Nephron progenitor cell (in vitro differentiated cells): ENCODE measurements at regions not wholly inside any gene's neighbourhood (a gene's known extent, or its start where the extent isn't known, plus 50 kb on each side); places are given as distances from the start of the nearest gene placed in this dataset.
A peak's percentile ranks its signal among the peaks of the same experiment; 100 is the strongest.

Experiments used
- DNase-seq: peaks from one replicate; pipeline ENCODE4 v3.0.0; 2021
- H3K27ac Mint-ChIP-seq: 2 replicates; pipeline ENCODE4 v1.8.0; 2021; ENCODE audit warnings: mild to moderate bottlenecking, moderate library complexity, mixed read lengths
- H3K27me3 Mint-ChIP-seq: 2 replicates; pipeline ENCODE4 v1.8.0; 2021; ENCODE audit warnings: mild to moderate bottlenecking, low read depth, mixed read lengths; ENCODE audit not compliant: poor library complexity
- H3K36me3 Mint-ChIP-seq: 2 replicates; pipeline ENCODE4 v1.8.0; 2021; ENCODE audit warnings: low read depth, mixed read lengths
- H3K4me1 Mint-ChIP-seq: 2 replicates; pipeline ENCODE4 v1.8.0; 2021; ENCODE audit warnings: mixed read lengths
- H3K4me3 Mint-ChIP-seq: 2 replicates; pipeline ENCODE4 v1.8.0; 2021; ENCODE audit warnings: mild to moderate bottlenecking, moderate library complexity, mixed read lengths
- H3K9me3 Mint-ChIP-seq: 2 replicates; pipeline ENCODE4 v1.8.0; 2021; ENCODE audit warnings: mild to moderate bottlenecking, moderate library complexity, mixed read lengths
- TF ChIP-seq, protein P1 (sequence below): fragments of 200-600 bp; sonication (generic); IDR thresholded peaks from 2 replicates; pipeline ENCODE4 v1.5.0; 2021; ENCODE audit warnings: antibody characterized with exemption

DNA sequence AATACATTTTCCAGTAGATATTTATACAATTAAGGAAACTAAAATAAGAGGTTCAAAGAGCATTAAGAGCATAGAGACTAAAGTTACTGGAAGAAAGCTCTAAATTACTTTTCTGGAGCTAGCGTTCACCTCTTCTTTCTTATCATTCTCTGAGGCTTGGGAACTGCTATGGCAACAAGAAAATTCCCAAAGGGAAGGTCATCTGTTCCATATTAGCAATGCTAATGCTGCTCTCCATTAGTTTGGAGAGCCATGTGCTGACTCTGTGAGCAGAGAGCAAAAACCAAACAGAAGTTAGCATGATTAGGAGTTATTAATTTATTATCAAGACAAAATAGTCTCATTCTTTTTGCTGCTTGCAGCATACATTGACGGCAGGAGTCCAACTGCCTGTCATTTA is 143.1 kb upstream of the SLC16A7 start:
- no peak for DNase-seq
- H3K4me3 Mint-ChIP-seq, result no peak overlapping the region
- H3K9me3 Mint-ChIP-seq, result no peaks in the 10 kb centered on the region
- H3K27ac Mint-ChIP-seq, result peak overlapping the region; percentile 80
- TF ChIP-seq, protein P1, sequence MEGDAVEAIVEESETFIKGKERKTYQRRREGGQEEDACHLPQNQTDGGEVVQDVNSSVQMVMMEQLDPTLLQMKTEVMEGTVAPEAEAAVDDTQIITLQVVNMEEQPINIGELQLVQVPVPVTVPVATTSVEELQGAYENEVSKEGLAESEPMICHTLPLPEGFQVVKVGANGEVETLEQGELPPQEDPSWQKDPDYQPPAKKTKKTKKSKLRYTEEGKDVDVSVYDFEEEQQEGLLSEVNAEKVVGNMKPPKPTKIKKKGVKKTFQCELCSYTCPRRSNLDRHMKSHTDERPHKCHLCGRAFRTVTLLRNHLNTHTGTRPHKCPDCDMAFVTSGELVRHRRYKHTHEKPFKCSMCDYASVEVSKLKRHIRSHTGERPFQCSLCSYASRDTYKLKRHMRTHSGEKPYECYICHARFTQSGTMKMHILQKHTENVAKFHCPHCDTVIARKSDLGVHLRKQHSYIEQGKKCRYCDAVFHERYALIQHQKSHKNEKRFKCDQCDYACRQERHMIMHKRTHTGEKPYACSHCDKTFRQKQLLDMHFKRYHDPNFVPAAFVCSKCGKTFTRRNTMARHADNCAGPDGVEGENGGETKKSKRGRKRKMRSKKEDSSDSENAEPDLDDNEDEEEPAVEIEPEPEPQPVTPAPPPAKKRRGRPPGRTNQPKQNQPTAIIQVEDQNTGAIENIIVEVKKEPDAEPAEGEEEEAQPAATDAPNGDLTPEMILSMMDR, result no peak
- H3K27me3 Mint-ChIP-seq, result no peaks in the 10 kb centered on the region
- peaks cover 16% of the 10 kb centered on the region for H3K4me1 Mint-ChIP-seq
- no peaks in the 10 kb centered on the region for H3K36me3 Mint-ChIP-seq

DNA sequence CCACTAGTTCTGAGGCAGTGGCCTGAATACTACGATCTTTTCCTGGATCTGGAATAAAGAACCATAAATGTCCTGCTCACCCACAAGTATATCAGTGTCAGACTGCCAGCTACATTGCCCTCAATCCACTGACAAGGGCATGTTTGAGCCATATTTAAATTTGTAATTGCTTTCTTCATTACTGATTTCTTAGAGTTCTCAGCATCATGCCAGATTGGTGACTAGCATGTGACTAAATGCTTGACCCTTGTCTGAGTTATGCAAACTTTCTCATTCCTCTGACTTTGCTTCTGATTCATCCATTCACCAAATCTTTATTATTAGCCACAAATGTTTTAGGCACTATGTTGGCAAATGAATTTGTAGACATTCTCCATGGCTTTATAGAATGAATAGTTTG is 143.6 kb upstream of the SLC16A7 start:
- H3K36me3 Mint-ChIP-seq, result no peaks in the 10 kb centered on the region
- no peaks in the 10 kb centered on the region for H3K9me3 Mint-ChIP-seq
- H3K27me3 Mint-ChIP-seq, result no peaks in the 10 kb centered on the region
- H3K27ac Mint-ChIP-seq, result peak overlapping the region; percentile 80
- H3K4me1 Mint-ChIP-seq, result peaks cover 16% of the 10 kb centered on the region
- no peak overlapping the region for H3K4me3 Mint-ChIP-seq
- TF ChIP-seq, protein P1, result no peak
- no peak for DNase-seq

DNA sequence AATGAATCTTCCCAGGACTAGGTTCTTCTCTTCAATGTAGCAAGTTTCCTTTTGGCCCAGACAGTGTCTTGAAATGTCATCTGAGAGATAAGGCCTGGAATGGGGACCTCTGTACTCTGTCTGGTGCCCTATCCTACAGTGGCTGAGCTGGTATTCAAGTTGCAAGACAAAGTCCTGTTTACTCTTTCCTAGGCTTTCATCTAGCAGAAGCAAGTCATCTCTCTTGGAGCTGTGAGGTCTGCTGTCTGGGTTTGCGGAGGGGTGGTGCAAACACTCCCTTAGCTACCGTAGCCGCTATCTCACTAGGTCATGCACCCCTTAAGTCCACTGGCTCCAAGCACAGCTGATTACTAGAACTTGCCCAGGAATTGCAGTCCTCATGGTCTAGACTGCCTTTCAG is 149.7 kb upstream of the SLC16A7 start:
- TF ChIP-seq, protein P1, result no peak
- no peaks in the 10 kb centered on the region for H3K4me1 Mint-ChIP-seq
- H3K27me3 Mint-ChIP-seq, result no peaks in the 10 kb centered on the region
- no peaks in the 10 kb centered on the region for H3K36me3 Mint-ChIP-seq
- no peak overlapping the region for H3K27ac Mint-ChIP-seq
- H3K4me3 Mint-ChIP-seq, result no peak overlapping the region
- DNase-seq, result no peak
- H3K9me3 Mint-ChIP-seq, result peaks cover 14% of the 10 kb centered on the region

DNA sequence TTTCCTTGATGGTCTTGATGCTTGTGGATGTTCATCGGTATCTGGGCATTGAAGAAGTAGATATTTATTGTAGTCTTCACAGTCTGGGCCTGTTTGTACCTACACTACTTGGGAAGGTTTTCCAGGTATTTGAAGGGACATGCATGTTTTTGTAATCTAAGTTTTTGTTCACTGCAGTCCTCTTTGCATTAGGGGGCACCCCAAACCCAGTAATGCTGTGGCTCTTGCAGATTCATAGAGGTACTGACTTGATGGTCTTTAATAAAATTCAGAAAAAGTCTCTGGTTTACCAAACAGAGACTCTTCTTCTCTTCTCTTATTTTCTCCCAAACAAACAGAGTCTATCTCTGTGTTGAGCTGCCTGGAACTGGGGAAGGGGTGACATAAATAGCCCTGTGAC is 150.9 kb upstream of the SLC16A7 start:
- no peaks in the 10 kb centered on the region for H3K36me3 Mint-ChIP-seq
- H3K9me3 Mint-ChIP-seq, result peaks cover 25% of the 10 kb centered on the region
- TF ChIP-seq, protein P1, result no peak
- no peak for DNase-seq
- H3K27me3 Mint-ChIP-seq, result no peaks in the 10 kb centered on the region
- no peak overlapping the region for H3K4me3 Mint-ChIP-seq
- no peaks in the 10 kb centered on the region for H3K4me1 Mint-ChIP-seq
- H3K27ac Mint-ChIP-seq, result no peak overlapping the region

DNA sequence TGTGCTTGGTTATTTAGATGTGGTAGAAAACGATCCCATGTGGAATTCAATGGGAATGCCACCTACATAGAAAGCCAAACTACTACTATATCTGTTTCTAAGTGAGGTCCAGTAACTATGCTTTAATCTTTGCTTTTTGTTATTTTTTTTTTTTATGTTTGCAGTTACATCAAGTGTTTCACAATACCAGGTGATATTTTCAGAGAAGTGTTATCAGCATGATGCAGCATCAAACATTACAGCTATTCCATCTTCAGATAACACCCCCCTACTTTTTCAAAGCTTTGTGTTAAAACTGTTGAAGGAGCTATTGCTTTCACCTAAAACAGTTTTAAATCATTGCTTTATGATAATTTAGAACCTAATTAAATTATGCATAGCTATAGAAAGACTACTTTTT is 163.8 kb upstream of the SLC16A7 start:
- Mint-ChIP-seq H3K4me1 (no peaks in the 10 kb centered on the region), H3K9me3 (no peaks in the 10 kb centered on the region), H3K36me3 (no peaks in the 10 kb centered on the region), H3K27me3 (no peaks in the 10 kb centered on the region), H3K4me3 (no peak overlapping the region), H3K27ac (no peak overlapping the region)
- TF ChIP-seq, protein P1, result no peak
- no peak for DNase-seq

DNA sequence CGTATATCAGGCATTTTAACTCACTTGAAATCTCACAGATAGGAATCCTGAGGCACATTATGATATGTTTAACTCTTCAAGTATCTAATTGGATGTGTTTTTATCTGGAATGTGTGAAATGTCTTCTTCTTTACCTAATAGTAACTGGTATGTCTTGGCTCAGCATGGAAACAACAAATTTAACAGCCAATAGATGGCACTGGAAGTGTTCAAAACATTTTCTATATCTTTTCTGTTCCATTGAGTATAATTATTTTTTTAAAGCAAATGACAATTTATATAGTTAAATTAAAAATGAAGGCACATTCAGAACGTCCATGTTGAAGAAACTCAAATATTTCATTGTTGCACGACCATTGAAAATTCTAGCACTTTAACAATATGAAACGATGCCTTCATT is 164.6 kb upstream of the SLC16A7 start:
- Mint-ChIP-seq H3K9me3 (no peaks in the 10 kb centered on the region), H3K27ac (no peak overlapping the region), H3K4me1 (no peaks in the 10 kb centered on the region), H3K36me3 (no peaks in the 10 kb centered on the region), H3K27me3 (peaks cover 3% of the 10 kb centered on the region), H3K4me3 (no peak overlapping the region)
- TF ChIP-seq, protein P1, result no peak
- DNase-seq, result no peak
